VCaP (cell line): ENCODE measurements at regions not wholly inside any gene's neighbourhood (a gene's known extent, or its start where the extent isn't known, plus 50 kb on each side); places are given as distances from the start of the nearest gene placed in this dataset.

Experiments
- H3K27ac ChIP-seq: fragments of 450-650 bp; 2 replicates; pipeline ENCODE4 v1.5.1; 2017
- CTCF ChIP-seq: fragments of 450-650 bp; conservative IDR thresholded peaks from 2 replicates; pipeline ENCODE4 v1.5.1; 2017; ENCODE audit warnings: mild to moderate bottlenecking, moderate library complexity

GRCh38 chr6:23394681-23395080 is 731.3 kb upstream of the NRSN1 start:
- no peak overlapping the region for H3K27ac ChIP-seq
- TF ChIP-seq CTCF = no peak

- H3K27ac ChIP-seq = no peak overlapping the region
- no peak for TF ChIP-seq CTCF
Observed at GRCh38 chr6:23395381-23395780, 730.6 kb upstream of the NRSN1 start.

- H3K27ac ChIP-seq = no peak overlapping the region
- no peak for TF ChIP-seq CTCF
Observed at GRCh38 chr6:23396949-23397348, 729.1 kb upstream of the NRSN1 start.

GRCh38 chr6:23403460-23403859 is 722.6 kb upstream of the NRSN1 start:
- H3K27ac ChIP-seq = no peak overlapping the region
- TF ChIP-seq CTCF = no peak

- no peak for TF ChIP-seq CTCF
- no peak overlapping the region for H3K27ac ChIP-seq
Observed at GRCh38 chr6:23409531-23409930, 716.5 kb upstream of the NRSN1 start.

- H3K27ac ChIP-seq = no peak overlapping the region
- TF ChIP-seq CTCF = no peak
Observed at GRCh38 chr6:23410439-23410838, 715.6 kb upstream of the NRSN1 start.

- H3K27ac ChIP-seq = no peak overlapping the region
- TF ChIP-seq CTCF = no peak
Observed at GRCh38 chr6:23412770-23413169, 713.2 kb upstream of the NRSN1 start.
